Cardiac muscle cell (in vitro differentiated cells and primary cell): ENCODE measurements at regions not wholly inside any gene's neighbourhood (a gene's known extent, or its start where the extent isn't known, plus 50 kb on each side); places are given as distances from the start of the nearest gene placed in this dataset.
"Not testable (repeated sequence)": the region's sequence is repeated elsewhere in the genome, so short reads cannot be mapped to it uniquely, and the experiment has no call there.

Source experiments
- DNase-seq, 2 donors: peaks; one replicate each; pipeline versions ENCODE4 v3.0.0 to v3.0.0-alpha.2; 2010 to 2017; ENCODE audit warnings: low read depth in 1 of 2, low spot score in 1 of 2
- H3K27ac ChIP-seq: fragments of 200-600 bp; sonication (generic); 2 replicates; pipeline ENCODE4 v1.5.1; 2016
- H3K27me3 ChIP-seq: fragments of 200-600 bp; sonication (generic); 2 replicates; pipeline ENCODE4 v1.6.0; 2016; ENCODE audit warnings: control low read depth
- H3K36me3 ChIP-seq: fragments of 200-600 bp; sonication (generic); 2 replicates; pipeline ENCODE4 v1.5.1; 2016; ENCODE audit warnings: control low read depth
- H3K4me1 ChIP-seq: fragments of 200-600 bp; sonication (generic); 2 replicates; pipeline ENCODE4 v1.8.1; 2017; ENCODE audit warnings: low read depth, mild to moderate bottlenecking, mixed run types
- H3K4me3 ChIP-seq: fragments of 200-600 bp; sonication (generic); 2 replicates; pipeline ENCODE4 v1.5.1; 2016; ENCODE audit warnings: mild to moderate bottlenecking
- H3K9me3 ChIP-seq: fragments of 200-600 bp; sonication (generic); 2 replicates; pipeline ENCODE4 v1.5.1; 2017; ENCODE audit warnings: low read depth, mild to moderate bottlenecking, control low read depth
- CTCF ChIP-seq: IDR thresholded peaks from 2 replicates; pipeline ENCODE4 v1.5.1; 2012; ENCODE audit warnings: low read depth, mild to moderate bottlenecking, low read length

- Histone ChIP-seq H3K27ac (no peak overlapping the region), H3K9me3 (no peaks in the 10 kb centered on the region), H3K4me1 (no peaks in the 10 kb centered on the region), H3K27me3 (no peaks in the 10 kb centered on the region), H3K4me3 (no peak overlapping the region), H3K36me3 (no peaks in the 10 kb centered on the region)
- DNase-seq: no peak
- TF ChIP-seq CTCF: no peak
Measured at GRCh38 chr21:23601549-23601948, 2005.7 kb downstream of the MRPL39 start.

- Histone ChIP-seq H3K36me3 (no peaks in the 10 kb centered on the region), H3K9me3 (no peaks in the 10 kb centered on the region), H3K27me3 (no peaks in the 10 kb centered on the region), H3K4me3 (no peak overlapping the region), H3K27ac (no peak overlapping the region), H3K4me1 (no peaks in the 10 kb centered on the region)
- no peak for DNase-seq
- TF ChIP-seq CTCF: no peak
Measured at GRCh38 chr21:23593582-23593981, 2013.7 kb downstream of the MRPL39 start.

- no peaks in the 10 kb centered on the region for H3K36me3 ChIP-seq
- no peaks in the 10 kb centered on the region for H3K4me1 ChIP-seq
- no peak overlapping the region for H3K27ac ChIP-seq
- H3K4me3 ChIP-seq: no peak overlapping the region
- DNase-seq: no peak
- TF ChIP-seq CTCF: no peak
- H3K27me3 ChIP-seq: no peaks in the 10 kb centered on the region
- no peaks in the 10 kb centered on the region for H3K9me3 ChIP-seq
Measured at GRCh38 chr21:23585419-23585818, 2021.9 kb downstream of the MRPL39 start.

DNA sequence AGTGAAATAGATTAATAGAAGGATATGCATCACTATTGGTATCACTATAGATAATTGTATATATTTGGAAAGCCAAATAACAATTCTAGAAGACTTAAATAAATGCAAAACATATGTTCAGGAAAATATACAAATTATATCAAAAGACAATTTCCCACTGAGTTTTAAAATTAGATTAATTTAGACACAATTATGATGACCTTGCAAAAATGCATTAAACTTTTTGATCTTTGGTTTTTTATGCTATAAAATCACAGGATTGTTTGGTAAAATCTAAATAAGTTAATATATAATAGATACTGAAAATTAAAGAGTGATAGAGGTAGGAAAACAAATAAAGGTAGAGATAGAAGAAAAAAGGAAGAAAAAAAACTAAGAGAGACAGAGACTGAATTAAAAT is 2027.7 kb downstream of the MRPL39 start:
- DNase-seq: no peak
- no peak overlapping the region for H3K4me3 ChIP-seq
- H3K36me3 ChIP-seq: no peaks in the 10 kb centered on the region
- H3K27ac ChIP-seq: no peak overlapping the region
- H3K27me3 ChIP-seq: no peaks in the 10 kb centered on the region
- H3K4me1 ChIP-seq: no peaks in the 10 kb centered on the region
- no peaks in the 10 kb centered on the region for H3K9me3 ChIP-seq
- TF ChIP-seq CTCF: no peak

DNA sequence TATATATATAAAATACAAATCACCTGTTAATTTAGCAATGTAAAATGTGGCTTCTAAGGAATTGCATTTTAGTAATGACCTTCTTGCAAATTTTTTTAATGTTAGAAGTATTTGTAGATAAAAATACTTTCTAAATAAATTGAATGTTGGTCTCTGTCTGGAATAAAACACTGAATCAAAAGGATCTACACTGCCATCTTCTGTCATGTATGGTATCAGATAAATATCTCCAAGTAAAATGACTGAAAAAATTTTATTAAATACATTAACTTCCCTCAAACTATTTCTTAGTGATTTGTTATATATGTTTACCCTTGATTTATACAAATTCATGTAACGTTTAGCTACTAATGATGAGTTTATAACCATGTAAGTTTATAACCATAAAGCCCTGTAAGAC is 2029.3 kb downstream of the MRPL39 start:
- H3K27ac ChIP-seq: no peak overlapping the region
- TF ChIP-seq CTCF: no peak
- no peak overlapping the region for H3K4me3 ChIP-seq
- no peaks in the 10 kb centered on the region for H3K27me3 ChIP-seq
- H3K36me3 ChIP-seq: no peaks in the 10 kb centered on the region
- H3K9me3 ChIP-seq: no peaks in the 10 kb centered on the region
- DNase-seq: no peak
- no peaks in the 10 kb centered on the region for H3K4me1 ChIP-seq

DNA sequence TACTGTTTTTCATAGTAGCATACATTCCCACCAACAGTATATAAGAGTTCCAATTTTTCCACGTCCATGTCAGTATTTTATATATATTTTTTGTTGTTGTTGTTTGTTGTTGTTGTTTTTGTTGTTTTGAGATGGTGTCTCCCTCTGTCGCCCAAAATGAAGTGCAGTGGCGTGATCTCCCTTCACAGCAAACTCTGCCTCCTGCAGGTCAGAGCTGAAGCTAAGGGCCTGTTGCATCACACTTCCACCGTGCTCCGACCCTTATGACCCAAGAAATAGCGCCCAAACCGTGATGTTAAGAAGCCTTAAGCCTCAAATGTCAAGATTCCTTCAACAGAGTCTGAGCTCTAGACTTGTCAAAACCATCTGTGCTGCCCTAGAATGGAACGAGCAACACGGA is 2032.3 kb downstream of the MRPL39 start:
- H3K27me3 ChIP-seq: no peaks in the 10 kb centered on the region
- no peaks in the 10 kb centered on the region for H3K4me1 ChIP-seq
- H3K4me3 ChIP-seq: no peak overlapping the region
- no peaks in the 10 kb centered on the region for H3K36me3 ChIP-seq
- DNase-seq: no peak
- TF ChIP-seq CTCF: no peak
- no peaks in the 10 kb centered on the region for H3K9me3 ChIP-seq
- H3K27ac ChIP-seq: no peak overlapping the region

DNA sequence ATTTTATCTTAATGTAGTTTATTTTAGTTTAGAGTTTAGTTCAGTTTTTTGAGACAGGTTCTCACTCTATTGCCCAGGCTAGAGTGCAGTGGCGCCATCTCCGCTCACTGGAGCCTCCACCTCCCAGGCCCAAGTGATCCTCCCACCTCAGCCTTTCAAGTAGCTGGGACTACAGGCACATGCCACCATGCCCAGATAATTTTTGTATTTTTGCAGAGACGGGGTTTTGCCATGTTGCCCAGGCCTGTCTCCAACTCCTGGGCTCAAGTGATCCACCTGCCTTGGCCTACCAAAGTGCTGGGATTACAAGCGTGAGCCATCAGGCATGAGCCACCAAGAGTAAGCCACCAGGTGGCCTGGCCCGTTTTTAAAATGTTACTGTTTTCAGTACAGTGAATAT is 2058.4 kb downstream of the MRPL39 start:
- H3K27me3 ChIP-seq, H3K36me3 ChIP-seq, H3K9me3 ChIP-seq, DNase-seq, H3K4me1 ChIP-seq, H3K4me3 ChIP-seq, H3K27ac ChIP-seq: not testable (repeated sequence)
